Heart right ventricle (tissue), 16 donors: ENCODE measurements at regions not wholly inside any gene's neighbourhood (a gene's known extent, or its start where the extent isn't known, plus 50 kb on each side); places are given as distances from the start of the nearest gene placed in this dataset.

ENCODE experiments used
- ATAC-seq, 8 donors: fragments of 200-7000 bp; cut with Tn5 transposase; one replicate each; pipeline ENCODE4 v1.9.1; 2020; ENCODE audit warnings: mild to moderate bottlenecking in 8 of 8, moderate library complexity in 8 of 8, moderate number of reproducible peaks in 1 of 8
- DNase-seq, 2 donors: peaks; one replicate each; pipeline ENCODE4 v3.0.0-alpha.2; 2020
- H3K27ac ChIP-seq, 10 donors: fragments of 200-600 bp; sonication (generic) in 2 of 10; one replicate each; pipeline versions ENCODE4 v1.5.0 to v1.8.0; 2020 to 2022; ENCODE audit warnings: mild to moderate bottlenecking in 3 of 10
- H3K27me3 ChIP-seq, 7 donors: fragments of 200-600 bp; one replicate each; pipeline ENCODE4 v1.8.0; 2021 to 2022; ENCODE audit warnings: mild to moderate bottlenecking in 2 of 7
- H3K36me3 ChIP-seq, 9 donors: fragments of 200-600 bp; sonication (generic) in 1 of 9; one replicate each; pipeline versions ENCODE4 v1.5.0 to v1.8.0; 2020 to 2022; ENCODE audit warnings: mild to moderate bottlenecking in 2 of 9
- H3K4me1 ChIP-seq, 9 donors: fragments of 200-600 bp; sonication (generic) in 1 of 9; one replicate each; pipeline versions ENCODE4 v1.5.0 to v1.8.0; 2020 to 2022; ENCODE audit warnings: mild to moderate bottlenecking in 4 of 9
- H3K4me3 ChIP-seq, 10 donors: fragments of 200-600 bp; sonication (generic) in 2 of 10; one replicate each; pipeline versions ENCODE4 v1.5.0 to v1.8.0; 2020 to 2022; ENCODE audit warnings: mild to moderate bottlenecking in 7 of 10, moderate library complexity in 2 of 10
- H3K9me3 ChIP-seq, 11 donors: fragments of 200-600 bp in 10 of 11; sonication (generic) in 2 of 11; one replicate each; pipeline versions ENCODE4 v1.5.0 to v1.8.0; 2013 to 2022; ENCODE audit warnings: mild to moderate bottlenecking in 2 of 11, control low read depth in 1 of 11, moderate library complexity in 1 of 11
- CTCF ChIP-seq, 9 donors: fragments of 200-600 bp; sonication (generic) in 2 of 9; IDR thresholded peaks; one replicate each; pipeline versions ENCODE4 v1.5.0 to v1.8.0; 2021 to 2022; ENCODE audit warnings: antibody characterized with exemption in 9 of 9, mild to moderate bottlenecking in 5 of 9, moderate library complexity in 1 of 9
- WGBS, 2 donors: extraction: QIAGEN DNeasy Blood & Tissue Kit; methylation state at CpG; one replicate each; pipeline ENCODE4 v1.1.7; 2013; ENCODE audit warnings: inconsistent platforms in 1 of 2; 5-methylcytosine and 5-hydroxymethylcytosine counted together
- intact Hi-C, 10 donors: fragments of 100-400 bp; cut with DNase I; formaldehyde crosslinking; loops; one replicate each; pipeline versions ENCODE4 v1.11.1 to v1.14.2; 2022
- donor health status: Arrhythmogenic right ventricular cardiomyopathy.
- donor health status: ischemic (EF 13 %, LVEDD 7.1; RV severe dilation, severe dysfunction).
- donor health status: healthy with polysubstance abuse.
- donor health status: DM: no; HTN: yes; CAD: no.
- donor health status: DM: no; HTN: no; CAD: no.
- donor health status: ischemic (EF 25% LVEDD 6.9; RV normal size, moderate dysfunction).
- donor health status: ischemic (EF 25% LVEDD 5.7; RV mildly dilated, moderate dysfunction).
- donor health status: healthy.
- donor health status: DM: yes; HTN: yes; CAD: no.
- donor health status: Ischemic cardiomyopathy.
- donor health status: ischemic (EF 35%, LVEDD 5.7; RV mildly dilated, moderate dysfunction).
- donor health status: nonischemic (EF 11% LVEDD 7.7; RV severe dilation, severe dysfunction).
- donor health status: DM: yes; HTN: yes; CAD: no.
- donor health status: PGD.
- donor health status: ischemic (EF 29% LVEDD 5.4; RV normal size, mild dysfunction).
- donor health status: nonischemic (EF 23%, LVEDD 6.1; RV moderate dilation, normal function).

- Histone ChIP-seq H3K27ac (no peak overlapping the region), H3K36me3 (no peaks in the 10 kb centered on the region), H3K4me3 (no peak overlapping the region), H3K9me3 (no peaks in the 10 kb centered on the region), H3K27me3 (no peaks in the 10 kb centered on the region), H3K4me1 (no peaks in the 10 kb centered on the region)
- no peak for DNase-seq
- WGBS, 2 donors, result 41 to 55% methylated on average over 3 of the region's 3 CpGs
- no peak for TF ChIP-seq CTCF (IDR thresholded peaks at IDR 0.05)
- intact Hi-C loops, result no loop called here
- ATAC-seq, result no peak
Measured at GRCh38 chr12:84741692-84742091, 170.9 kb downstream of the SLC6A15 start.

- TF ChIP-seq CTCF (IDR thresholded peaks at IDR 0.05), result no peak
- DNase-seq (no peak), ATAC-seq (no peak)
- Histone ChIP-seq H3K27ac (no peak overlapping the region), H3K4me3 (no peak overlapping the region), H3K36me3 (no peaks in the 10 kb centered on the region), H3K27me3 (no peaks in the 10 kb centered on the region), H3K4me1 (no peaks in the 10 kb centered on the region), H3K9me3 (no peaks in the 10 kb centered on the region)
- WGBS, 2 donors, result 45 to 67% methylated on average over 1 of the region's 1 CpG
- intact Hi-C loops, result no loop called here
Measured at GRCh38 chr12:84741031-84741430, 171.6 kb downstream of the SLC6A15 start.

- ATAC-seq (no peak), DNase-seq (no peak)
- Histone ChIP-seq H3K4me3 (no peak overlapping the region), H3K27ac (no peak overlapping the region), H3K36me3 (no peaks in the 10 kb centered on the region), H3K9me3 (no peaks in the 10 kb centered on the region), H3K27me3 (no peaks in the 10 kb centered on the region), H3K4me1 (no peaks in the 10 kb centered on the region)
- no peak for TF ChIP-seq CTCF (IDR thresholded peaks at IDR 0.05)
- intact Hi-C loops, result no loop called here
- WGBS, 2 donors, result 80 to 83% methylated on average over 3 of the region's 3 CpGs
Measured at GRCh38 chr12:84740602-84741001, 172.0 kb downstream of the SLC6A15 start.

- TF ChIP-seq CTCF (IDR thresholded peaks at IDR 0.05), result no peak
- 77 to 78% methylated on average over 2 of the region's 2 CpGs for WGBS, 2 donors
- no peaks in the 10 kb centered on the region for H3K4me1 ChIP-seq
- H3K4me3 ChIP-seq, result no peak overlapping the region
- intact Hi-C loops, result no loop called here
- H3K36me3 ChIP-seq, result no peaks in the 10 kb centered on the region
- no peaks in the 10 kb centered on the region for H3K9me3 ChIP-seq
- DNase-seq, result no peak
- ATAC-seq, result no peak
- H3K27ac ChIP-seq, result no peak overlapping the region
- H3K27me3 ChIP-seq, result no peaks in the 10 kb centered on the region
Measured at GRCh38 chr12:84738481-84738972, 174.1 kb downstream of the SLC6A15 start.
